IPS-18c (cell line): ENCODE measurements at regions not wholly inside any gene's neighbourhood (a gene's known extent, or its start where the extent isn't known, plus 50 kb on each side); places are given as distances from the start of the nearest gene placed in this dataset.

ENCODE experiments used
- H3K4me3 ChIP-seq: 2 replicates; pipeline ENCODE4 v1.7.0; 2013; ENCODE audit warnings: low read depth, mild to moderate bottlenecking, low read length, moderate library complexity; ENCODE audit not compliant: insufficient read depth
- H3K9me3 ChIP-seq: one replicate; pipeline ENCODE4 v1.6.1; 2013; ENCODE audit warnings: mild to moderate bottlenecking, low read length, moderate library complexity; ENCODE audit not compliant: control insufficient read depth, insufficient read depth

DNA sequence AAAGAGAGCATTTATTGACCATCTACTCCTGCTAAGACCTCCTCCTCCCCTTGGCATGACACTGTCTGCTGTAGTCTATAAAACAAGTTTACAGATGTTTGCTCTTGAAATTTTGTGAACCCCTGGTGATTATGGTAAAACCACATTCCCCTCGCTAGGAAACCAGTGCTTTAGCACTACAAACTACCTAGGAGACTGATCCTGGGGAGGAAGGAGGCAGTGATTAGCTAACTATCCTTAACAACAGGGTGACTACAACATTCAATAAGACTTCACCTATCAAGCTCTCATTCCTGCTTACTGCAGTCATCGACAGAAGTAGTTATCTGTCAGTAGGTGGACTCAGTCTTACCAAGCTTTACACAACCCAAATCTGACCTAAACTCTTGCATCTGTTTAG lies 371.3 kb downstream of the TUSC7 start:
- Histone ChIP-seq H3K4me3 (no peak overlapping the region), H3K9me3 (no peaks in the 10 kb centered on the region)

GRCh38 chr3:117084277-117084676 lies 374.7 kb downstream of the TUSC7 start:
- Histone ChIP-seq H3K9me3 (no peaks in the 10 kb centered on the region), H3K4me3 (no peak overlapping the region)

GRCh38 chr3:117084739-117085270 lies 375.2 kb downstream of the TUSC7 start:
- H3K9me3 ChIP-seq, result no peaks in the 10 kb centered on the region

GRCh38 chr3:117091676-117092075 lies 382.1 kb downstream of the TUSC7 start:
- no peak overlapping the region for H3K4me3 ChIP-seq
- no peaks in the 10 kb centered on the region for H3K9me3 ChIP-seq

More at GRCh38 chr3:117084739-117085270, 375.2 kb downstream of the TUSC7 start:
- no peak overlapping the region for H3K4me3 ChIP-seq

- Histone ChIP-seq H3K4me3 (no peak overlapping the region), H3K9me3 (no peaks in the 10 kb centered on the region)
These were observed 387.0 kb downstream of the TUSC7 start for GRCh38 chr3:117096549-117096948.

GRCh38 chr3:117097351-117097750 lies 387.8 kb downstream of the TUSC7 start:
- Histone ChIP-seq H3K4me3 (no peak overlapping the region), H3K9me3 (no peaks in the 10 kb centered on the region)

DNA sequence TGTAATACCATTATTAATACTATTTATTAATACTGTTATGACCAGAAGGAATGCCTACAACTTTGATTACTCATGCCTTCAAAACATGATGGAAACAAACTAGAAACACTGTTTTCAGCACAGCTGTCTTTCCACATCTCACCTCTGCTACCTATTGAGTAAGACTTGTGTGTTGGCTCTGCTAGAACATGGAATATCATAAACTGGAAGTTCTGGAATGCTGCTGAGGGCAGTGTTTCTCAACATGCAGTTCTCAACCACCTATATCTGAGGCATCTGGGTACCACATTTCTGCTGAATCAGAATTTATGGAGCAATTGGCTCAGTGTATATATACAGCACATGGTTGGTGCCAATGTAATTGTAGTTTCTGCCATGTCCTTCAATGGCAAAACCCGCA lies 392.1 kb downstream of the TUSC7 start:
- H3K4me3 ChIP-seq, result no peak overlapping the region
- H3K9me3 ChIP-seq, result no peaks in the 10 kb centered on the region

DNA sequence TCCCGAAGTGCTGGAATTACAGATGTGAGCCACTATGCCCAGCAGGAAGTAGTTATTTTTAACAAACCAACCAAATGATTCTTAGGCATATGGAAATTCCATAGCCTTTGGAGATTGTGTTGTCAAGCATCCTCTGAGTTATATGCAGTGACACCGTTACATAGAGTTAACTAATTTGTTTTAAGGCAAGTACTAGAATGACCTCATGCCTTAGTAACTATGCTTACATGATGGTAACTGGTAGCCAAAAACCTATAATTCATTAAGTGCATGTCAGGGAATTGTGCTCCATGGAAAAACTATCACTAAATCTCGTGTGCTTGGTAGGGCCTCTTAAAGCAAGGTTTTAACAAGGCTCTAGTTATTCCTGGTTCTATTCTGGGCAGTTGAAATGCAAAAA lies 392.8 kb downstream of the TUSC7 start:
- no peaks in the 10 kb centered on the region for H3K9me3 ChIP-seq

DNA sequence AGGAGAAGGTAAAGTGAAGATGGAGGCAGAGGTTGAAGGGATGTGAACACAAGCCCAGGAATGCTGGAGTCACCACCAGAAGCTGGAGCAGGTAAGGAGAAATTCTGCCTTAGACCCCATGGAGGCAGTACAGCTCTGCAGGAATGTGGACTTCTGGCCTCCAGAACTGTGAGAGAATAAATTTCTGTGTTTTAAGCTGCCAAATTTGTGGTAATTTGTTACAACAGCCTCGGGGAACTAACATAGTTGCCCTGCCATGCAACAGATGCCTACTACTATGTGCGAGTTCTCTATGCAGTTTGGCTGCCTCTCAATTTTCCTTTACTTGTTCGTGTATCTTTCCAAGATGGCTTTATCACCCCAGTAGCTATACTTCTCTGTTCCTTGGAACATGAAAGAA lies 394.1 kb downstream of the TUSC7 start:
- H3K4me3 ChIP-seq, result no peak overlapping the region
- no peaks in the 10 kb centered on the region for H3K9me3 ChIP-seq

More for the DNA sequence above, 392.8 kb downstream of the TUSC7 start:
- H3K4me3 ChIP-seq, result no peak overlapping the region

- Histone ChIP-seq H3K4me3 (no peak overlapping the region), H3K9me3 (no peaks in the 10 kb centered on the region)
These were observed 394.8 kb downstream of the TUSC7 start for GRCh38 chr3:117104381-117104780.

GRCh38 chr3:117104792-117105191 lies 395.2 kb downstream of the TUSC7 start:
- H3K9me3 ChIP-seq, result no peaks in the 10 kb centered on the region
- no peak overlapping the region for H3K4me3 ChIP-seq

GRCh38 chr3:117105686-117106085 lies 396.1 kb downstream of the TUSC7 start:
- Histone ChIP-seq H3K4me3 (no peak overlapping the region), H3K9me3 (no peaks in the 10 kb centered on the region)

GRCh38 chr3:117106396-117106795 lies 396.8 kb downstream of the TUSC7 start:
- no peak overlapping the region for H3K4me3 ChIP-seq
- H3K9me3 ChIP-seq, result no peaks in the 10 kb centered on the region

- Histone ChIP-seq H3K4me3 (no peak overlapping the region), H3K9me3 (no peaks in the 10 kb centered on the region)
These were observed 398.4 kb downstream of the TUSC7 start for GRCh38 chr3:117107946-117108345.

GRCh38 chr3:117109178-117109577 lies 399.6 kb downstream of the TUSC7 start:
- H3K9me3 ChIP-seq, result no peaks in the 10 kb centered on the region
- H3K4me3 ChIP-seq, result no peak overlapping the region

DNA sequence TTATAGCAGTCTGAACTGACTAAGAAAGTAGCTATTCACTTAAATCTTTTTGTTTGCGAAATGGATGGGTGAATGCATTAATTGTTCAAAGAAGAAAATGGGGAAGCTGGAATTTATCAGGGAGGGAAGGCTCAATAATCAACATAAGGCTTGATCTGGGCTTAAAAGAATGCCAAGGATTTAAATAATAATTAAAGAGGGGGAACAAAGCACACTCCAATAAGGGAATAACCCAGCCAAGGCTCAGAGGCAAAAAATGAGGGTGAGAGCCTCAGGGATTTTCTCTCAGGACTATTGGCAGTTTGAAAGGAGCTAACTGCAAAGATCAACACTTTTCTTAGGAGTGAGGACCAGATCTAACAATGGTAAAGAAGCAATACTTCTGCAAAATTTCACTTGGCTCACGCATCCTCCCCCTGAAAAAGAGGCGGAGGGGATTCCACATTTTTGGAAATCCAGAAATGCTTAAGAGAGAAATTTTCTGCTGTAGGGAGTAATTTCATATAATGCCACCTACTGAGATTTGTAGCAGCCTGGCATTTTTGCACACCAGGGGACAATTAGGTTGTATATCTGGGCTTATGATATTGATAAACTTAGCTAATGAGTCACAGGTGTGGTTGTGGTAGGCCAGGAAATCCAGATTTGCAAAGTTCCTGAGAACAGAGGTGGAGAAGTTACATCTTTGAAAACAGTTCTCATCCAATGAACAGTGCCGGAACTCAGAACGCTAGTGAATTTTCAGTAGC lies 405.1 kb downstream of the TUSC7 start:
- Histone ChIP-seq H3K4me3 (no peak overlapping the region), H3K9me3 (no peaks in the 10 kb centered on the region)

DNA sequence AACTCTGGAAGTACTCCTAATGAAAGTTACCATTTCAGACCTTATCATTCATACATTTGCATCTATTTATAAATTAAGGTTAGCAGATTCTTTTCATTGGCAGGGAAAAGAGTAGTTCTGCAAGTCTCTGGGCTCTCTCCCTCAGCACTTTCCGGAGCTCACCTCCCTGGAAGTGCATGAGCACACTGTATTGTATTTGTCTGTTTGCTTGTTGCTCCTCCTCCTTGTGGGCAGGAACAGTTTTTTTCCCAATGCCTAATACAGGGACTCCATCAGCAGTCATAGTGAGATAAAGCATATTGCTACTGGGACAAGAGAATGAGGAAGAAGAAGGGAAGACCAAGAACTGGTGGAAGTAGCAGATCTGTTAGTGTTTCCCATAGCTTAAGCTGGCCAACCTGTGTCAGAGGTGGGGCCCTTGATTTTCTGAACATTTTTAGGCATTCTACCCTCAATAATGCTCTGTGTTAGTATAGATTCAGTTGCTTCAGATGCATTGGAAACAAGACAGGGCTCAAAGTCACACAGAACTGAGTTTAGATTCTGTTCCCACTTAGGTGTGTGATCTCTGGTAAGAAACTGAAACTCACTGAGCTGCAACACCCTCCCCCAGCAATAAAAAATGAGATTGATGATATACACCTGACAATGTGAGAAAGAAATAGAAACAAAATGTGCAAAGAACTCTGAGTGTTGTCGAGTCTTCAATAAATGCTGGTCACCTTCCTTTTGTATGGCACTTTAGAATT lies 407.8 kb downstream of the TUSC7 start:
- H3K9me3 ChIP-seq, result no peaks in the 10 kb centered on the region
- H3K4me3 ChIP-seq, result no peak overlapping the region

GRCh38 chr3:117118604-117119003 lies 409.0 kb downstream of the TUSC7 start:
- Histone ChIP-seq H3K4me3 (no peak overlapping the region), H3K9me3 (no peaks in the 10 kb centered on the region)
